ENCODE measurements at regions not wholly inside any gene's neighbourhood (a gene's known extent, or its start where the extent isn't known, plus 50 kb on each side); places are given as distances from the start of the nearest gene placed in this dataset.

DNA sequence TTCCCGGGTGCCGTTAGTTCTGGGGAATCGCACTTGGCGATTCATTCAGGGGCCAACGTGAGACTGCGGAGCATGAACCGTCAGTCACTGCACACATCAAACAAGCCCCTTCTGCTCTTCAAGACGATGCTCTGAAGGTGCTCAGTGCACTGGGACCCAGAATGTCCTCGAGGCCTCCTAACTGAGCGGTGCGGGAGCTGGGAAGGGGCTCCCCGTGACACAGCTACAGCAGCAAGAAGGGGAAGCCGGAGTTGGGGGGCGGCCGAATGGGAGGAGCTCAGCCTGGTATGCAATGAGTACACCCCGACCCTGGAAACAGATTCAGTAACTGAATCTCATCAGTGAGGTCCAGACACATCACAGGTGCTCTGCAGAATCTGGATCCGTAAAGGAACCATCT, 150.8 kb downstream of the SHANK2 start:
- Histone ChIP-seq H3K4me3 (ENCODE audit: low read length) (no peak overlapping the region), H3K79me2 (ENCODE audit: control insufficient read depth, low read length) (no peaks in the 10 kb centered on the region), H3K27me3 (ENCODE audit: control insufficient read depth, low read length) (no peaks in the 10 kb centered on the region), H3K36me3 (ENCODE audit: control insufficient read depth, low read length) (no peaks in the 10 kb centered on the region), H3K4me1 (ENCODE audit: control insufficient read depth, low read length) (no peaks in the 10 kb centered on the region), H3K4me2 (ENCODE audit: low read length) (no peak overlapping the region), H3K9me3 (ENCODE audit: control insufficient read depth, insufficient read depth, low read length) (no peaks in the 10 kb centered on the region), H4K20me1 (ENCODE audit: control insufficient read depth, insufficient read depth, low read depth, low read length) (no peaks in the 10 kb centered on the region), H3F3A (ENCODE audit: control insufficient read depth, insufficient read depth) (no peaks in the 10 kb centered on the region), H3K9me2 (replicated peaks; ENCODE audit: control insufficient read depth, low read length) (no peaks in the 10 kb centered on the region), H3K27ac (ENCODE audit: low read depth, low read length) (no peak overlapping the region)
- TF ChIP-seq CTCF (IDR thresholded peaks at IDR 0.05; ENCODE audit: low read depth, low read length, poor library complexity, severe bottlenecking) (no peak), EZH2phosphoT487 (IDR thresholded peaks at IDR 0.05; ENCODE audit: borderline replicate concordance, low read length) (no peak)

DNA sequence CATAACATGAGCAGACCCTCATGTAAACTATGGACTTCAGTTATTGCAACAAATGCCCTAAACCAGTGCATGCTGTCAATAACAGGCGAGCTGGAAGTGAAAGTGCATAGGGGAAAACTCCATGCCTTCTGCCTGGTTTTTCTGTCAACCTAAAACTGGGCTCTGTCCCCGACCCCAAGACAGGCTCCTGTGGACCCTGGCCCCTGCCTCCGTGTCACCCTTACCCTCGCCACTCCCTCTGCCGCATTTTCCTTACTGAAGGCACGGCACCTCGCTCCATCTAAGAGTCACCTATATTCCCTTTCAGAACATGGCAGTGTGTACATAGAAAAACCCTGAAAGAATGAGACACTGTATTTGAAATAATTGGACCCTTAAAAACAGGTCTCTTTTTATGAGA, 151.3 kb downstream of the SHANK2 start:
- Histone ChIP-seq H3K4me2 (ENCODE audit: low read length) (no peak overlapping the region), H3K27me3 (ENCODE audit: control insufficient read depth, low read length) (no peaks in the 10 kb centered on the region), H3K9me3 (ENCODE audit: control insufficient read depth, insufficient read depth, low read length) (no peaks in the 10 kb centered on the region), H3K36me3 (ENCODE audit: control insufficient read depth, low read length) (no peaks in the 10 kb centered on the region), H3K4me3 (ENCODE audit: low read length) (no peak overlapping the region), H3K9me2 (replicated peaks; ENCODE audit: control insufficient read depth, low read length) (no peaks in the 10 kb centered on the region), H3F3A (ENCODE audit: control insufficient read depth, insufficient read depth) (no peaks in the 10 kb centered on the region), H3K79me2 (ENCODE audit: control insufficient read depth, low read length) (no peaks in the 10 kb centered on the region), H4K20me1 (ENCODE audit: control insufficient read depth, insufficient read depth, low read depth, low read length) (no peaks in the 10 kb centered on the region), H3K27ac (ENCODE audit: low read depth, low read length) (no peak overlapping the region), H3K4me1 (ENCODE audit: control insufficient read depth, low read length) (no peaks in the 10 kb centered on the region)
- no peak for TF ChIP-seq CTCF (IDR thresholded peaks at IDR 0.05; ENCODE audit: low read depth, low read length, poor library complexity, severe bottlenecking)
- no peak for TF ChIP-seq EZH2phosphoT487 (IDR thresholded peaks at IDR 0.05; ENCODE audit: borderline replicate concordance, low read length)

GRCh38 chr11:71098776-71099175, 153.6 kb downstream of the SHANK2 start:
- TF ChIP-seq CTCF (IDR thresholded peaks at IDR 0.05; ENCODE audit: low read depth, low read length, poor library complexity, severe bottlenecking) (no peak), EZH2phosphoT487 (IDR thresholded peaks at IDR 0.05; ENCODE audit: borderline replicate concordance, low read length) (no peak)
- H3K9me3 ChIP-seq (ENCODE audit: control insufficient read depth, insufficient read depth, low read length): no peaks in the 10 kb centered on the region
- no peaks in the 10 kb centered on the region for H4K20me1 ChIP-seq (ENCODE audit: control insufficient read depth, insufficient read depth, low read depth, low read length)
- no peaks in the 10 kb centered on the region for H3K27me3 ChIP-seq (ENCODE audit: control insufficient read depth, low read length)
- H3K36me3 ChIP-seq (ENCODE audit: control insufficient read depth, low read length): no peaks in the 10 kb centered on the region
- H3K4me1 ChIP-seq (ENCODE audit: control insufficient read depth, low read length): no peaks in the 10 kb centered on the region
- no peaks in the 10 kb centered on the region for H3F3A ChIP-seq (ENCODE audit: control insufficient read depth, insufficient read depth)
- no peaks in the 10 kb centered on the region for H3K79me2 ChIP-seq (ENCODE audit: control insufficient read depth, low read length)
- no peak overlapping the region for H3K27ac ChIP-seq (ENCODE audit: low read depth, low read length)
- no peaks in the 10 kb centered on the region for H3K9me2 ChIP-seq (replicated peaks; ENCODE audit: control insufficient read depth, low read length)
- no peak overlapping the region for H3K4me2 ChIP-seq (ENCODE audit: low read length)
- H3K4me3 ChIP-seq (ENCODE audit: low read length): no peak overlapping the region

All from DOHH2 (cell line).